Osteocyte (in vitro differentiated cells): ENCODE measurements at regions not wholly inside any gene's neighbourhood (a gene's known extent, or its start where the extent isn't known, plus 50 kb on each side); places are given as distances from the start of the nearest gene placed in this dataset.

Source experiments
- DNase-seq: peaks from one replicate; pipeline ENCODE4 v3.0.0; 2021; ENCODE audit warnings: mixed read lengths; ENCODE audit not compliant: unreplicated experiment; ENCODE audit errors: extremely low spot score
- H3K27ac Mint-ChIP-seq: one replicate; pipeline ENCODE4 v1.8.0; 2021; ENCODE audit warnings: mild to moderate bottlenecking, mixed read lengths; ENCODE audit not compliant: unreplicated experiment
- H3K27me3 Mint-ChIP-seq: one replicate; pipeline ENCODE4 v1.8.0; 2021; ENCODE audit warnings: mixed read lengths; ENCODE audit not compliant: unreplicated experiment
- H3K36me3 Mint-ChIP-seq: one replicate; pipeline ENCODE4 v1.8.0; 2021; ENCODE audit warnings: mixed read lengths; ENCODE audit not compliant: unreplicated experiment
- H3K4me1 Mint-ChIP-seq: one replicate; pipeline ENCODE4 v1.8.0; 2021; ENCODE audit warnings: mixed read lengths; ENCODE audit not compliant: unreplicated experiment
- H3K4me3 Mint-ChIP-seq: one replicate; pipeline ENCODE4 v1.8.0; 2021; ENCODE audit warnings: mild to moderate bottlenecking, moderate library complexity, mixed read lengths; ENCODE audit not compliant: unreplicated experiment
- H3K9me3 Mint-ChIP-seq: one replicate; pipeline ENCODE4 v1.8.0; 2021; ENCODE audit warnings: mixed read lengths; ENCODE audit not compliant: unreplicated experiment
- TF ChIP-seq, protein P1 (sequence below): fragments of 200-600 bp; sonication (generic); IDR thresholded peaks from 2 replicates; pipeline ENCODE4 v1.5.0; 2021; ENCODE audit warnings: antibody characterized with exemption, mild to moderate bottlenecking, moderate library complexity

DNA sequence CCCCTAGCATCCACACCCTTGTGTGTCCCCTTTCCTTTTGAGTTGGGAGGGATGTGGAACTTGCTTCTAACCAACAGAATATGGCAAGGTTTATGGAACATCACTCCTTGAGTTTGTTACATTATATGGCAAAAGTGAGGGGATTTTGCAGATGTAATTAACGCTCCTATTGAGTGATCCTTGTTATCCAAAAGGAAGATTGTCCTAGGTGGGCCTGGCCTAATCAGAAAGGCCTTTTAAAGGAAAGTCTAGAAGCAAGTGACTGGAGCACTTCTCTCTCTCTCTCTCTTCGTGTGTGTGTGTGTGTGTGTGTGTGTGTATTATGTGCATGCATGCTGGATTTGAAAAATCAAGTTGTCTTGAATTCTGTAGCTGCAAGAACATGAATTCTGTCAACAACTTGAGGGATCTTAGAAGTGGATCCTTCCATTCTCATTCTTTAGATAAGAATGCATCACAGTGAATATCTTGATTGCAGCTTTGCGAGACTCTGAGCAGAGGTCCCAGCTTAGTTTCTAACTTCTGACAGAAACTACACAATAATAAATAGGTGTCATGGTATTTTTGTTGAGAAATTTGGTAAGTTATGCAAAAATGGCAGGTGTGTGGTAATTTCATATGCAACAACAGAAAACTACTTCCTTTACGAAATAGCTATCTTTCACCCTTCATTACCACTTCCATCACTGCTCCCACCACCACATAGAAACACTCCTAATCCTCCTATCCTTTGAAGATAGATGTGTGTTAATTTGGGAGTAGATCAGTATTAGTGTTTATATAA, 360.9 kb upstream of the CBLB start:
- Mint-ChIP-seq H3K9me3 (peaks cover 4% of the 10 kb centered on the region), H3K27me3 (no peaks in the 10 kb centered on the region), H3K36me3 (peaks cover 3% of the 10 kb centered on the region), H3K4me3 (no peak overlapping the region), H3K27ac (no peak overlapping the region), H3K4me1 (peaks cover 6% of the 10 kb centered on the region)
- TF ChIP-seq, protein P1, sequence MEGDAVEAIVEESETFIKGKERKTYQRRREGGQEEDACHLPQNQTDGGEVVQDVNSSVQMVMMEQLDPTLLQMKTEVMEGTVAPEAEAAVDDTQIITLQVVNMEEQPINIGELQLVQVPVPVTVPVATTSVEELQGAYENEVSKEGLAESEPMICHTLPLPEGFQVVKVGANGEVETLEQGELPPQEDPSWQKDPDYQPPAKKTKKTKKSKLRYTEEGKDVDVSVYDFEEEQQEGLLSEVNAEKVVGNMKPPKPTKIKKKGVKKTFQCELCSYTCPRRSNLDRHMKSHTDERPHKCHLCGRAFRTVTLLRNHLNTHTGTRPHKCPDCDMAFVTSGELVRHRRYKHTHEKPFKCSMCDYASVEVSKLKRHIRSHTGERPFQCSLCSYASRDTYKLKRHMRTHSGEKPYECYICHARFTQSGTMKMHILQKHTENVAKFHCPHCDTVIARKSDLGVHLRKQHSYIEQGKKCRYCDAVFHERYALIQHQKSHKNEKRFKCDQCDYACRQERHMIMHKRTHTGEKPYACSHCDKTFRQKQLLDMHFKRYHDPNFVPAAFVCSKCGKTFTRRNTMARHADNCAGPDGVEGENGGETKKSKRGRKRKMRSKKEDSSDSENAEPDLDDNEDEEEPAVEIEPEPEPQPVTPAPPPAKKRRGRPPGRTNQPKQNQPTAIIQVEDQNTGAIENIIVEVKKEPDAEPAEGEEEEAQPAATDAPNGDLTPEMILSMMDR, result no peak
- no peak for DNase-seq

DNA sequence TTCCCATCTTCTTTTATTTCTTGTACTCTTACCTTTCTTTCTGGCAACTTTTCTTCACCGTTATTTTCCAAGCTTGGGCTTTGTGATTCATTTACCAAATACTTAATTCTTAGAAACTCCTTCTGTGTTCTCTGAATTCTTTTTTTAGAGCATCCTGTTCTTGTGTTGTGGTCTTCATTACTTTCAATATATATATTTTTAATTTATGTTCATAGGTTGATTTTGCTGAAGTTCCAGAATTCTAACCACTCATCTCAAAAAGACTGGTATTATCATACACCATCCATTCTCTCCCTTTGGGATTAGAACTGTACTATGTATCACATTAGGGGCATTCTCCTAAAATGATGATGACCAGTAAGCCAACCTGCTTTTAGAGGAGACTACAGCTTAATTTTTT, 362.3 kb upstream of the CBLB start:
- Mint-ChIP-seq H3K4me3 (no peak overlapping the region), H3K27me3 (no peaks in the 10 kb centered on the region), H3K4me1 (peaks cover 6% of the 10 kb centered on the region), H3K27ac (no peak overlapping the region), H3K36me3 (peaks cover 3% of the 10 kb centered on the region), H3K9me3 (no peaks in the 10 kb centered on the region)
- no peak for DNase-seq
- TF ChIP-seq, protein P1, result no peak

DNA sequence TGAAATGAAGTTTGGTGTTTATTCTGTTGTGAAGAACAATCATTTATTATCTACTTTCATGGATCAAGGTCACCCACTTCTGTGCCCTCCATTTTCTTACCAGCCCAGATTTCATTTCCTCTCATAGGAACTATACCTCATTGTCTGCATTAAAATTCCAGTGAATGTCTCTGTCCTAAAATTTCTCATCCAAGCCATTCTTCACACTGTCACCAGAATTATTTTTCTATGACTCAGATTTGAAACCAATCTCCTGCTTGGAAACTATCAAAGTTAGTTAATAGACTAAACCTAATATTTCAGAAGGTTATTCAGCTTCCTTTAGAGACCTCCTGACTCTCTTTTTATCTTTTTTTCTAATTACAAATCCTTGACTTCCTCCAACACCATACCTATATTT, 364.1 kb upstream of the CBLB start:
- H3K27ac Mint-ChIP-seq, result no peak overlapping the region
- no peaks in the 10 kb centered on the region for H3K36me3 Mint-ChIP-seq
- H3K4me1 Mint-ChIP-seq, result peaks cover 6% of the 10 kb centered on the region
- DNase-seq, result no peak
- H3K4me3 Mint-ChIP-seq, result no peak overlapping the region
- H3K27me3 Mint-ChIP-seq, result no peaks in the 10 kb centered on the region
- TF ChIP-seq, protein P1, result no peak
- no peaks in the 10 kb centered on the region for H3K9me3 Mint-ChIP-seq

DNA sequence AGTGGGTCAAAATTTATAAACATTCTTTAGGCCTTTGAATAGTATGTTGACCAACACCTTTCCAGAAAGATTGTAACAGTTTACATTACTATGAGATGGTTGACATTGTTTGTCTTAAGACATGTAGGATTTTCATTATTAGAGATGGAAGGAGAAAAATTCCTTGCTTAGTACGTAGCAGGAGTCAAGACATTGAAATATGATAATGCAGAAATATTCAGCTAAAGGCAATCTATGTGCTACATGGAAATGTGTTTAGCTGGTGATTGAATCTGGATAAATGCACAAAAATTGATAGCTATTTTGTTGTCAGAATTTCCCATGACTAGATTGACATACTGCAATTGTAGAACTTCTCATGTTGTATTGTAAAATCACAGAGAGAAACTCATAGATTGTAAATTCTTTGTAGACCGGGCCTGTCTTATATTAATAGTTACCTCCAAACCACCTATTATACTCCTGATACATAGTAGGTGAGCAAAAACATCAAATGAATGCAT, 370.4 kb upstream of the CBLB start:
- H3K4me3 Mint-ChIP-seq, result no peak overlapping the region
- H3K36me3 Mint-ChIP-seq, result no peaks in the 10 kb centered on the region
- H3K27ac Mint-ChIP-seq, result no peak overlapping the region
- DNase-seq, result no peak
- TF ChIP-seq, protein P1, result no peak
- H3K27me3 Mint-ChIP-seq, result no peaks in the 10 kb centered on the region
- peaks cover 6% of the 10 kb centered on the region for H3K9me3 Mint-ChIP-seq
- H3K4me1 Mint-ChIP-seq, result no peaks in the 10 kb centered on the region

DNA sequence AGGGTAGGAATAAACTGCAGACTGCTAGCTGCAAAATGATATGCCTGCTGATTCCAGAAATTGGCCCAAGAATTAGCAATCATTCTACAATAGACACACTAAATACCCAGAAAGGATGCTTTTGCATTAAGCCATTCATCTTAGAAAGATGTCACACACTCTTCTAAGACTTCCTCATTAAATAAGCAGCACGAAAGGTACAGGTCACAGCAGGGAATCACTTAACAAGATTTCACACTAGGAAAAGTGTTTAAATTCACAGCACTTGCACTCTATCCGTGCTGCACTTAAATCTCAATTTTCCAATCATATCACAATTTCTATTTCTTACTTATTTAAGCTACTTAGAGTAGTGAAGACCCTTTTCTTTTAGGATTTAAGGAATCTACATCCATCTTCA, 372.8 kb upstream of the CBLB start:
- no peak for DNase-seq

More for the DNA sequence above, 372.8 kb upstream of the CBLB start:
- no peak overlapping the region for H3K27ac Mint-ChIP-seq
- no peaks in the 10 kb centered on the region for H3K27me3 Mint-ChIP-seq
- no peaks in the 10 kb centered on the region for H3K4me1 Mint-ChIP-seq
- H3K4me3 Mint-ChIP-seq, result no peak overlapping the region
- peaks cover 6% of the 10 kb centered on the region for H3K9me3 Mint-ChIP-seq
- no peaks in the 10 kb centered on the region for H3K36me3 Mint-ChIP-seq
- TF ChIP-seq, protein P1, result no peak
